ENCODE measurements at regions not wholly inside any gene's neighbourhood (a gene's known extent, or its start where the extent isn't known, plus 50 kb on each side); places are given as distances from the start of the nearest gene placed in this dataset.

DNA sequence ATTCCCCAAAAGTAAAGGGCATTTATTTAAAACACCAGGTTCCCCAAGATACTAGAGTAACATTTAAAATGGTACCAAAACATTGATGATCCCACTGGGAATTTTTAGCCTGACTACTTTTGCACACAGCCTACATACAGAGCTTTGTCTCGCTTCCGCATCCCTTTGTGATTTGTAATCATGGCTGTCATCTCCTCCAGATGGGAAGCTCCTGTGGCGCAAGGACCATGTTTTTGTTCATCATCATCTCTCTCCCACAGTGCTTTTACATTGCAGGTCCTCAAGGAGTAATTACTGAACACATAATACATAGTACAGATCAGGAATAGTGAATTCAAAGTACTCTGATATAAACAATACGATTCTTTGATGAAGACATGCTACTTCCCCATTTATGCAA is 231.2 kb upstream of the MTNR1B start:
- Mint-ChIP-seq H3K4me1 (no peaks in the 10 kb centered on the region), H3K4me3 (no peak overlapping the region), H3K9me3 (peaks cover 0 to 2% (median 0%) of the 10 kb centered on the region in 7 donors), H3K27ac (no peak overlapping the region), H3K36me3 (no peaks in the 10 kb centered on the region), H3K27me3 (no peaks in the 10 kb centered on the region)
- DNase-seq (no peak), ATAC-seq (ENCODE audit: low read depth in 2 of 2) (no peak)

DNA sequence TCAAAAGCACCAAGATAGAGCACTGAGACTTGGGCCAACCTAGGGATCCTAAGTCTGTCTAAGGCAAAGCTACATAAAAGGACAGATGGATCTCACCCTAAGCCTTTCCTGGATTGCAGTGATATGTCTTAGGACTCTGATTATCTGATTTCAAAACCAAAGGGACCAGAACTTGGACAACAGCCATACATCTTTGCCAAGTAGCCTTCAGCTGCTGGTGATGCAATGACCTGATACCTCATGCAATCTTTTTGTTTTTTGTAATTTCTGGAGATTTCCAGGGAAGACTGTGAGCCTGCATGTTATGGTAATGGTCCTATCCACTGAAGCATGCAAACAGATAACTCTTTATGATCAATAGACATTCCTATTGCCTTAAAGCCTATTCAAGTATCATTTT is 230.4 kb upstream of the MTNR1B start:
- Mint-ChIP-seq H3K27me3 (no peaks in the 10 kb centered on the region), H3K9me3 (peaks cover 0 to 2% (median 0%) of the 10 kb centered on the region in 7 donors), H3K4me3 (no peak overlapping the region), H3K27ac (no peak overlapping the region), H3K4me1 (no peaks in the 10 kb centered on the region), H3K36me3 (no peaks in the 10 kb centered on the region)
- DNase-seq: no peak
- ATAC-seq (ENCODE audit: low read depth in 2 of 2): no peak

DNA sequence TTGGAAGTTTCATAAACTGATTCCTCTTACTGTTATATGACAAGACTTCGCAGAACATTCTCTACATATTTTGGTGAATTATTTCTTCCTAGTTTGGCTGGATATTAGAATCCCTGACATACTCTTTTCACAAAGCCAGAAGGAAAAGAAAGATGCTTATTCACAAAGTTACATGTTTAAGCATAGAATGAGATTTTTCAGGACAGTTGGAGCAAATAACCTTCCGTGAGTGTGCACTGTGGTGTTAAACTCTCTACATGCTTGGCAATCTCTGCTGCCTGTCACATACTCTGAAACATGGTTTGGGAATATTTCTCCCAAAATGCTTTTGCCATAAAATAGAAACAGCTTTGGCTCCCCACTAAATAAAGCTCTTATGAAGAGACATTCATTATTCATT is 230.0 kb upstream of the MTNR1B start:
- Mint-ChIP-seq H3K4me1 (no peaks in the 10 kb centered on the region), H3K27me3 (no peaks in the 10 kb centered on the region), H3K27ac (no peak overlapping the region), H3K4me3 (no peak overlapping the region), H3K9me3 (peaks cover 0 to 2% (median 0%) of the 10 kb centered on the region in 7 donors), H3K36me3 (no peaks in the 10 kb centered on the region)
- DNase-seq (no peak), ATAC-seq (ENCODE audit: low read depth in 2 of 2) (no peak)

DNA sequence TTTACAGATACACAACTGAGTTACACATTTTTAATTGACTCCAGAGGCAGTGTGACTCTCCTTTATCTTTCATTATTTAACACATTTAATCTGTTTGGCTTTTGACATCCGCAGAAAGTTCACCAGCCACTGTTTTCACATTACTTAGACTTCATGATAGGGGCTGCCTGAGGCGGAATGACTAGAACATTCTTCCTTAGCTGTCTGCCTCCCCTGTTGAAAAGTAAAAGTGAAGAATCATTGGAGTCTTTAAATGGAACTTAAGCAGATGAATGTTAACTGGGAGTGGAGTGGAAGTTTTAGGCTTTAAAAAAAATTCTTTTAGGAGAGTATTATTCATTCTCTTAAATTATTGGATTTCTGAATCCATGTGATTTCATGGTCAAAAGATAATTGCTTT is 229.2 kb upstream of the MTNR1B start:
- no peak overlapping the region for H3K27ac Mint-ChIP-seq
- H3K27me3 Mint-ChIP-seq: no peaks in the 10 kb centered on the region
- no peak for ATAC-seq (ENCODE audit: low read depth in 2 of 2)
- no peak for DNase-seq
- H3K9me3 Mint-ChIP-seq: peaks cover 0 to 2% (median 0%) of the 10 kb centered on the region in 7 donors
- H3K4me1 Mint-ChIP-seq: no peaks in the 10 kb centered on the region
- H3K36me3 Mint-ChIP-seq: no peaks in the 10 kb centered on the region
- no peak overlapping the region for H3K4me3 Mint-ChIP-seq

DNA sequence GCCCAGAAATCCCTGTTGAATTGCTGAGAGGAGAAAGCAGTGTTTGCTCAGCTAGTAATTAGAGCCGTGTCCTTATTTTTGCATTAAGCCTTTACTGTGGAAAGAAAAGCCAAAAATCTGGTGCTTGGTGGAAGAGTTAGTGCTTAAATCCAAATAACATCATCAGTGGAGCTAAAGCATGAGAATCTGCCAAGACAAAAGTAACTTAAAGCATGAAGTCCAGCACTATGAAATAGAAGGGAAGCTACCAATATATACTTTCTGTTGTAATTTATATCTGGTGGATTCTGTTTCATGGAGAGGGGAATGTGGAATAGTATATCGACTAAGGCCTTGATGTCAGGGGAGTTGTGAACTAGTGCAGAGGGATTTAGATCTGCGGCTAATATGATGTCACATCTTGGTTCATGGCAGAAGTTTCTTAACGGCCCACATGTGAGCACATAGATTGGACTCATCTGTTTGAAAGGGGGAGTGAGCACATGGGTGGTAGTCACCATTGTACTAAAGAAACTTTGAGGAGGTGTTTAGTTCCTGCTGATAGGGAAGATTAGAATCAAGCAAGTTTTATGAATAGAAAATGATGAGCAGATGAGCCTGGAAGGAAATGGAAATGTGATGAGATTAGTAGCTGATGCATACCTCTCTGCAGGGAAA is 224.4 kb upstream of the MTNR1B start:
- H3K27me3 Mint-ChIP-seq: no peaks in the 10 kb centered on the region
- H3K4me3 Mint-ChIP-seq: no peak overlapping the region
- H3K4me1 Mint-ChIP-seq: no peaks in the 10 kb centered on the region
- ATAC-seq (ENCODE audit: low read depth in 2 of 2) (no peak), DNase-seq (no peak)
- no peaks in the 10 kb centered on the region for H3K36me3 Mint-ChIP-seq
- H3K27ac Mint-ChIP-seq: no peak overlapping the region
- peaks cover 0 to 5% (median 2%) of the 10 kb centered on the region in 7 donors for H3K9me3 Mint-ChIP-seq

DNA sequence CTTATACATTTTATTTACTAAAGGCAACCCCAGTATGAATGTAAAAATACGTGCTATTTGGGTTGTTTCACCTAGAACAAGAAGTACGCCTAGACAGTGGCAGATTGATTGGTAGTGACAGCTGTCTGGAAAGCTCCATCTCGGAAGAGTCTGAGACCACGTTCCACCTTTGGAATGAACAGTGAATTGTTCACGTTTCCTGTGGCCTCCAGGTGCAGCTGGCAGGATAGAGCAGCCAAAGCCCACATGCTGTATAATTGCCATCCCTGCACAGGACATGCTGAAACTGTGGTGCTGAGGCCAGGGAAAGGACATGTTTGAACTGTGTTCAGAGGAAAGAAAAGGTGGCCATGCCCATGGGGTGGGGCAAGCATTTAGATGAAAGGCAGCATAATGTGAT is 218.7 kb upstream of the MTNR1B start:
- Mint-ChIP-seq H3K4me1 (no peaks in the 10 kb centered on the region), H3K27me3 (no peaks in the 10 kb centered on the region), H3K4me3 (no peak overlapping the region), H3K36me3 (no peaks in the 10 kb centered on the region), H3K27ac (no peak overlapping the region), H3K9me3 (peaks cover 0 to 14% (median 2%) of the 10 kb centered on the region in 7 donors)
- ATAC-seq (ENCODE audit: low read depth in 2 of 2) (no peak), DNase-seq (no peak)

DNA sequence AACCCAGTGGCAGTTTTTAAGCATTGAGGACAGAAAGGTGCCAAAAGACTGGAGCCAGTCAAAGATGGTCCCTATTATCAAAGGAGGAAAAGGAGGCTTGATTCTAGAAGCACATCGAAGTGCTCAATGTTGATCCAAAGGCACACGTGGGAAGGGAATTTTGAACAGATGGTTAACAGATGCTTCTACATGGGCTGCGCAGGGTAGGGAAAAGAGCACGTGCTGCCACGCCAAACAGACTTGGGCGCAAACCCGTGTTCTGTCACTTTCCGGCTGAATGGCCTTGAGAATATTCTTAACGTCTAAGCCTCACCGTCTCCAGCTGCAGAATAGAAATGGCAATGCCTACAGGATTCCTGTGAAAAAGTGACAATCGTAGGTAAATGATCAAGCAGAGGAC is 217.9 kb upstream of the MTNR1B start:
- Mint-ChIP-seq H3K4me3 (no peak overlapping the region), H3K9me3 (peaks cover 0 to 14% (median 2%) of the 10 kb centered on the region in 7 donors), H3K27me3 (no peaks in the 10 kb centered on the region), H3K27ac (no peak overlapping the region), H3K4me1 (no peaks in the 10 kb centered on the region), H3K36me3 (no peaks in the 10 kb centered on the region)
- no peak for DNase-seq
- ATAC-seq (ENCODE audit: low read depth in 2 of 2): no peak

DNA sequence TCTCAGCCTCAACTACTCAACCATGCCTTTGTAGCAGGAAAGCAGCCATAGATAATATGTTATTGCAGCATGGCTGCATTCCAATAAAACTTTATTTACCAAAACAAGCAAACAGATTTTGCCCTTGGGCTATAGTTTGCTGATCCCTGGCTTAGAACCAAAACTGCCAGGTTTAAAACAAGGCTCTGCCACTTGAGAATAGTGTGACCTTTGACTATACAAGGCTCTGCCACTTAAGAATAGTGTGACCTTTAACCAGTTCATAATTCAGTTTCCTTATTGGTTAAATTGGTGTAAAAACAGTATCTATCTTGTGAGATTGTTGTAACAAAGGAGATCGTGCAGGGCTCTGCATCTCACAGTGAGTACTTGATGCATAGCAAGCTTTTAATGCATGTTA is 217.3 kb upstream of the MTNR1B start:
- Mint-ChIP-seq H3K27me3 (no peaks in the 10 kb centered on the region), H3K27ac (no peak overlapping the region), H3K4me1 (no peaks in the 10 kb centered on the region), H3K9me3 (peaks cover 0 to 14% (median 2%) of the 10 kb centered on the region in 7 donors), H3K4me3 (no peak overlapping the region), H3K36me3 (no peaks in the 10 kb centered on the region)
- no peak for ATAC-seq (ENCODE audit: low read depth in 2 of 2)
- no peak for DNase-seq

DNA sequence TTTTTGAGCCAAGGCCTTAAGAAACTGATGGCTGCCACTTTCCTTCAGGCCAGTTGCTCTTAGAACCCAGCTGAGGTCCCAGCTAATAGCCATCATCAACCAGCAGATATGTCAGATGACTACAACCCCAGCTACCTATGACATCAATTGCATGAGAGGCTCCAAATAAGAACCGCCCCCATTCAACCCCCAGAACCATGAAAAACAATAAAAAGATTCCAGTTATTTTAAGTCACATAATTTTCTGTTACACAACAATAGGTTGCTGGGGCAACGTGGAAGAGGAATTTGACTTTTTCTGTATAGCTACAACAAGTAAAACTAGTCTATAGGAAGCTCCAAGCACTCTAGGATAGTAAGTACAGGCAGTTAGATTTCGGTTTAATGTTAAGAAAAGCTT is 216.3 kb upstream of the MTNR1B start:
- ATAC-seq (ENCODE audit: low read depth in 2 of 2): no peak
- no peak overlapping the region for H3K4me3 Mint-ChIP-seq
- H3K27me3 Mint-ChIP-seq: no peaks in the 10 kb centered on the region
- no peak for DNase-seq
- no peaks in the 10 kb centered on the region for H3K36me3 Mint-ChIP-seq
- peaks cover 0 to 11% (median 1%) of the 10 kb centered on the region in 7 donors for H3K9me3 Mint-ChIP-seq
- no peak overlapping the region for H3K27ac Mint-ChIP-seq
- no peaks in the 10 kb centered on the region for H3K4me1 Mint-ChIP-seq

DNA sequence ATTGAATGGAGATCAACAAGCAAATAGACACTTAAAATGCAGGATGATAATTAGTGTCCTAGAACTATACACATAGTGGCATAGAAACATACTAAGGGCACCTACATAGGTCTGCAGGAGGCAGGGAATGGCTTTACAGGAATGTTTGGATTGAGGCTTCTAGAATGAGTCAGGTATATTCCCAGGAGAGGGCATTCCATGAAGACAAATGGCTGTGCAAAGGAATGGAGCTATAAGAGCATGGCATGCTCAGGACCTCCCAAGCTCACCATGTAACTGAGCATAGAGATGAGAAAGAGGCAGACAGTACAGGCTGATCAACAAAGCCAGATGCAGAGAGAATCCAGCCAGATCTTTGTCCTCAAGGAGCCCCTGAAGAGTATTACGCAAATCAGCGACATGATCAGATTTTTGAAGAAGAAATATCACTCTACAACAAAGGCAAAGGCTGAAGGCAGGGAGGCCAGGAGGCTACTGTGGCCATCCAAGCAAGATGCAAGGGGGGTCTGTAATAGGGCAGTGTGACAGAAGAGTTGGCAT is 211.1 kb upstream of the MTNR1B start:
- no peak overlapping the region for H3K27ac Mint-ChIP-seq
- no peaks in the 10 kb centered on the region for H3K4me1 Mint-ChIP-seq
- H3K27me3 Mint-ChIP-seq: no peaks in the 10 kb centered on the region
- H3K9me3 Mint-ChIP-seq: peaks cover 0 to 13% (median 0%) of the 10 kb centered on the region in 7 donors
- ATAC-seq (ENCODE audit: low read depth in 2 of 2): no peak
- no peaks in the 10 kb centered on the region for H3K36me3 Mint-ChIP-seq
- no peak overlapping the region for H3K4me3 Mint-ChIP-seq
- no peak for DNase-seq

DNA sequence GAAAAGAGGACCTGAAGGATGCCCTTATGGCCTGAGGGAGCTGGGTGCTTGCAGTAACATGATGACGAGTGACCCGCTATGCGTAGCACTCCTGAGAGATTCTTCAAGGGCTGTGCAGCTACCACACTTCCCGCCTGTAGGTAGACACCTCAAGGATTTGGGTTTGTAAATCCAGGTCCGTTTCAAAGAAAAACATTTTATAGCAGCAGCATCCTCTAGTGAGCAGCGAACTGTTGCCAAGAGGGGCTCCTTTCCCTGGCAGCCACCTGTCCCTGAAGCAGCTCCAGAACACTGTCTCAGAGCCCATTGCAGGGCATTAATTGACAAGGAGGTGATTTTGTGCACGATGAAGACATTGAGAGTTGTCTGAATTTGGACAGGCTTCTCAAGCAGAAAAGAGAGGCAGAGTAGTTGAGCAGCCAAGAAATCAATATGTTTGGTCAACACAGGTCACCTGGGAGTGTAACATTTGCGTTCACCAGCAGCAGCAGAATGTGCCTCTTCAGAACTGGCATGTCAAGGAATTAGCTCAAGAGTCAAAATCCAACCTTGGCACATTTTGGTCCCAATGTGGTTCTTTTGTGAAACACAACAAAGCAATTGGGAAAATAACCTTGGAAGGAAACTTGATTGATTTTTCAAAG is 209.8 kb upstream of the MTNR1B start:
- H3K9me3 Mint-ChIP-seq: peaks cover 0 to 16% (median 0%) of the 10 kb centered on the region in 7 donors
- DNase-seq: no peak
- ATAC-seq (ENCODE audit: low read depth in 2 of 2): no peak
- H3K27me3 Mint-ChIP-seq: no peaks in the 10 kb centered on the region
- no peaks in the 10 kb centered on the region for H3K36me3 Mint-ChIP-seq
- H3K4me3 Mint-ChIP-seq: no peak overlapping the region
- no peaks in the 10 kb centered on the region for H3K4me1 Mint-ChIP-seq
- no peak overlapping the region for H3K27ac Mint-ChIP-seq

DNA sequence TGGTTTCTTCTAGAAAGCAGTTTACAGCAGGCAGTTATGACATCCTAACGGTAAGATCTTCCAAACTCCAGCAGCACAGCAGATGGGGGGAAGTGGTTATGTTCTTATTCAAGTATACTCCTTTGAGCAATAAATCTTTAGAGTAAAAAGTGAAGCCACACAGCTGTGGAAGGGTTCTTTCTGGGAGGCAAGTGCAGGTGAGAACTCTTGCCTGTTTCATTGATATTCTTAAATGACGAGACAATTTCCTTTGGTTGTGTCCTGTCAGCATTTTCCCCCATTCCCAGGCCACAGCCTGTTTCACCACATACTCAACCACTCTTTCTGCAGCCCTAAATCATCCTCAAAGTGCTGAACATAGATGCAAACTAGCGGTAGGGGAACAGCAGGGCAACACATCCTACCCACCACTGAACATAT is 207.3 kb upstream of the MTNR1B start:
- ATAC-seq (ENCODE audit: low read depth in 2 of 2): no peak
- no peaks in the 10 kb centered on the region for H3K36me3 Mint-ChIP-seq

DNA sequence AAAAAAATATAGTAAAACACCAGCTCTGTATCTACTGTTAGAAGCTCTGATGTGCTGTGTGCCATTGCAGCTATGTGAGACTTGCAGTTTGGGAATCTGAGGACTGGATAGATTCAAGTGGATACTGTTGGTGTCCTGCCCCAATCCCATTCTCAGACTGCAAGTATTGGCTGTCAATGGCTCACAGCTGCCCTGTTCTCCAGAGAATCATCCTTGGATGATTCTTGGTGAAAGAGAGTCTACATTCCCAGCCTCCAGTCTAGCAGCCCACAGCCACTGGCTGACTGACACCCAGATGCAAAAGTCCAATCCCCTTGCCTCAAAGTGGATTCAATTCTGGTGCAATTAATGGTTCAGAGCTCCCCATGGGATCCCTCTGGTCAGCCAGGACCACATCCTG is 206.1 kb upstream of the MTNR1B start:
- Mint-ChIP-seq H3K27me3 (peaks cover 7 to 17% (median 8%) of the 10 kb centered on the region in 3 donors), H3K27ac (no peak overlapping the region), H3K36me3 (no peaks in the 10 kb centered on the region), H3K4me3 (no peak overlapping the region), H3K4me1 (peaks cover 5 to 11% (median 7%) of the 10 kb centered on the region in 3 donors), H3K9me3 (peaks cover 0 to 7% (median 0%) of the 10 kb centered on the region in 7 donors)
- no peak for ATAC-seq (ENCODE audit: low read depth in 2 of 2)
- no peak for DNase-seq

More for the DNA sequence above, 207.3 kb upstream of the MTNR1B start:
- DNase-seq: no peak
- Mint-ChIP-seq H3K27ac (no peak overlapping the region), H3K4me1 (peaks cover 5 to 11% (median 7%) of the 10 kb centered on the region in 3 donors), H3K4me3 (no peak overlapping the region), H3K27me3 (peaks cover under 1 to 10% (median 8%) of the 10 kb centered on the region in 3 donors), H3K9me3 (peaks cover 0 to 12% (median 0%) of the 10 kb centered on the region in 7 donors)

DNA sequence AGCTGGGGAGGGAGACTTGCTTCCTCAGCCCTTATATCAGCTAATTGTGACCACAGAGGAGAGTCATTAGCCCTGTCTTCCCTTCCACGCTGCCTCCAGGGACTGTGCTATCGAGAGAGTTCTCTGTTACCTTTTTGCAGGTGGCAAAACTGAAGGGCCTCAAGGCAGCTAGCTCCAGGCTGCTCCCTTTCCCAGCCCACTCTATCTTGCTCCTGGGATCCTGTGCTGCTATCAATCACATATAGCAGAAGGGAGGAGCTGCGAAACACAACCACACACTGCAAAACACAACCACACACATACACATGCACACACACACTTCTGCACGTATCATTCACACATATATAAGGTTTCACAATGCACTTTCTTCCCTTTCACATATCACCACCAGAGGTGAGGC is 205.3 kb upstream of the MTNR1B start:
- peaks cover 7 to 17% (median 8%) of the 10 kb centered on the region in 3 donors for H3K27me3 Mint-ChIP-seq
- peaks cover 0 to 3% (median 0%) of the 10 kb centered on the region in 7 donors for H3K9me3 Mint-ChIP-seq
- ATAC-seq (ENCODE audit: low read depth in 2 of 2) (no peak), DNase-seq (no peak)
- H3K27ac Mint-ChIP-seq: no peak overlapping the region
- no peaks in the 10 kb centered on the region for H3K36me3 Mint-ChIP-seq
- H3K4me3 Mint-ChIP-seq: no peak overlapping the region
- H3K4me1 Mint-ChIP-seq: peaks cover 5 to 11% (median 7%) of the 10 kb centered on the region in 3 donors

Measured in naive B cell (primary cell).